Activated T-cell treated with anti-CD3 and anti-CD28 coated beads, Interleukin-2, amount 50 U/mL, for 24 hours (primary cell): ENCODE measurements at regions not wholly inside any gene's neighbourhood (a gene's known extent, or its start where the extent isn't known, plus 50 kb on each side); places are given as distances from the start of the nearest gene placed in this dataset.

ENCODE experiments used
- DNase-seq: peaks from one replicate; pipeline ENCODE4 v3.0.0-alpha.2; 2020
- H3K27ac Mint-ChIP-seq: 2 replicates; pipeline ENCODE4 v1.8.0; 2020; ENCODE audit warnings: mild to moderate bottlenecking, mixed read lengths
- H3K27me3 Mint-ChIP-seq: 2 replicates; pipeline ENCODE4 v1.8.0; 2020; ENCODE audit warnings: mixed read lengths
- H3K36me3 Mint-ChIP-seq: 2 replicates; pipeline ENCODE4 v1.8.0; 2020; ENCODE audit warnings: low read depth, mixed read lengths
- H3K4me1 Mint-ChIP-seq: 2 replicates; pipeline ENCODE4 v1.8.0; 2020; ENCODE audit warnings: low read depth, mixed read lengths
- H3K4me3 Mint-ChIP-seq: 2 replicates; pipeline ENCODE4 v1.8.0; 2020; ENCODE audit warnings: mild to moderate bottlenecking, moderate library complexity, mixed read lengths
- H3K9me3 Mint-ChIP-seq: 2 replicates; pipeline ENCODE4 v1.8.0; 2020; ENCODE audit warnings: mixed read lengths

DNA sequence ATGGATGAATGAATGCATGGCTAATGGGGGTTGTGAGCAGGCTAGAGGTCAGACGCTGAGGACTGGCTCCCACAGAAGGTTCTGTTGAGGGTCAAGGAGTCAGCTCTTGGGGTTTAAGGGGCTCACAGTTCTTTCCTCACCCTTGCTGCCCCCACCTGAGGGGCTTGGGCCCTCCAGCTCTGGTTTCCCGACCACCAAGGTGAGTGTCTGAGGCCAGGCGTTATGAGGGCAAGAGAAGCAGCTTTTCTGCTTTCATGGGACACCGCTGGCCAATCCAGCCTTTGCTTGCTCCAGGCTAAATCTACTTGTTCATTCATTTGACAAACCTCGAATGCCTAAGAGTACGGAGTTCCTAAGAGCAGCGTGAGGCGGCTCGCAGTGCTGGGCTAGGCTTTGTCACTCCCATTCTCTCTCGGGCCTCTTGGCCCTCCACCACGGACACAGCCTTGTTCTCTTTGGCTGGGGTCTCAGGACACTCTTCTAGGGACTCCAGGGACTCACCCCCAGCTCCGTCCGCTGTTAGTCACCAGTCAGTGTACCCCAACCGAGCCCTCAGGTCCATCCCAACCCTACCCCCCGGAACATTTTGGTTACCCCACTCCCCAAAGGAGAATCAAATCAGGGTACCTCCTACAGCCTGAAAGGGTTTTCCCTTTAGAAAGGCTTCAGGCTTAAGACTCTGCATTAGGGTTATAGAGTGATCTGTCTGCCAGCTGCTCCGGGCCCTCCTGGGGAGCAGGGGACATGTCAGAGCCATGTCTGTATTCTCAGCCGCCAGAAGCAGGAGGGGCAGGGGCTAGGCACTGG is 210.1 kb upstream of the MVB12B start:
- DNase-seq = no peak
- no peaks in the 10 kb centered on the region for H3K4me1 Mint-ChIP-seq
- peaks cover 25% of the 10 kb centered on the region for H3K27me3 Mint-ChIP-seq
- H3K9me3 Mint-ChIP-seq = no peaks in the 10 kb centered on the region
- H3K27ac Mint-ChIP-seq = no peak overlapping the region
- H3K4me3 Mint-ChIP-seq = no peak overlapping the region
- no peaks in the 10 kb centered on the region for H3K36me3 Mint-ChIP-seq

DNA sequence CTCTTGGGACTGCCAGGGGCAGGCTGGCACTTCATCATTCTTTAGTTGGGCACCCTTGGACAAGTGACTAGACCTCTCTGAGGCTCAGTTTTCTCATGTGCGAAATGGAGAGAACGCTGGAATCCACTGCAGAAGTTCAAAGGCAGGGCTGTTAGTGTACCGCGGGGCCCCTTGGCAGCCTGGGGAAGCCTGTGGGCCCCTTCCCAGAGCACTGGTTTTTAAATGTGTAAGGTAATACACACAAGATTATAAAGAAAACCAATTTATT is 209.5 kb upstream of the MVB12B start:
- Mint-ChIP-seq H3K4me3 (no peak overlapping the region), H3K36me3 (no peaks in the 10 kb centered on the region), H3K27ac (no peak overlapping the region), H3K27me3 (peaks cover 28% of the 10 kb centered on the region), H3K4me1 (no peaks in the 10 kb centered on the region), H3K9me3 (no peaks in the 10 kb centered on the region)
- DNase-seq = no peak

DNA sequence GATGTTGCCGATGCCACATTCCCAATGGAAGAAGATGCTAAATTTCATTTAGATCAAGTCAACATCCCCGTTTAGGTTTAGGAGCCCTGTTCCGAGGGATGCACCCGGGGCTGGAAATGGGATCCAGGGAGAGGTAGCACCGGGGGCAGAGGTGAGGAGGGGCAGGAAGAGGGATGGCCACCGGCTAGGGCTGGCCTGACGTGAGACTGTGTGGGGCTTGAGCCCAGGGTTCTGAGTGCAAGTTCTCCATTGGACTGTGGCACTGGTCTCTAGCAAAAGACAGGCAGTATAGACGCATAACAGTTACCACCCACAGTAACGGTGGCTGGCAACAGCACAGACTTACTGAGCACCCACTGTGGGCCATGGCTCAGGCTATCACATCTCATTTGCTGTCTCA is 209.0 kb upstream of the MVB12B start:
- peaks cover 33% of the 10 kb centered on the region for H3K27me3 Mint-ChIP-seq
- no peak overlapping the region for H3K27ac Mint-ChIP-seq
- no peaks in the 10 kb centered on the region for H3K36me3 Mint-ChIP-seq
- H3K4me3 Mint-ChIP-seq = no peak overlapping the region
- no peak for DNase-seq
- H3K4me1 Mint-ChIP-seq = no peaks in the 10 kb centered on the region
- peaks cover 3% of the 10 kb centered on the region for H3K9me3 Mint-ChIP-seq

DNA sequence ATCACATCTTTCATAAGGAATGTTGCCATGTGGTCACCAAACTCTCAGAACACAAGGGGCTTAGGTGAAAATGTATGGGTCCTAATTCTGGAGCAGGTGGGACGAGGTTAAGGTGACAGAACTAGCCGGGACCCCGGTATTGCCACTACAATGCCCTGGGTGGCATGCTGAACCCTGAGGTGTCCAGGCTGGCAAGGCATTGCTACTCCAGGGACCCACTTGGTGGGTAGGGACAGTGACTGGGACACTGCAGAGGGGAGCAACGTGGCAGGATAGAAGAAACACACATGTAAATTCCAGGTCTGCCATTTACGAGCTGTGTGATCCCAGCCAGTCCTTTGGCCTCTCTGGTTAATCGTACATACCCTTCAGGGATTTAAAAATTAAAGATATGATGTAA is 206.9 kb upstream of the MVB12B start:
- no peak overlapping the region for H3K27ac Mint-ChIP-seq
- no peaks in the 10 kb centered on the region for H3K4me1 Mint-ChIP-seq
- no peaks in the 10 kb centered on the region for H3K36me3 Mint-ChIP-seq
- H3K9me3 Mint-ChIP-seq = peaks cover 3% of the 10 kb centered on the region
- no peak overlapping the region for H3K4me3 Mint-ChIP-seq
- peaks cover 41% of the 10 kb centered on the region for H3K27me3 Mint-ChIP-seq
- DNase-seq = no peak

DNA sequence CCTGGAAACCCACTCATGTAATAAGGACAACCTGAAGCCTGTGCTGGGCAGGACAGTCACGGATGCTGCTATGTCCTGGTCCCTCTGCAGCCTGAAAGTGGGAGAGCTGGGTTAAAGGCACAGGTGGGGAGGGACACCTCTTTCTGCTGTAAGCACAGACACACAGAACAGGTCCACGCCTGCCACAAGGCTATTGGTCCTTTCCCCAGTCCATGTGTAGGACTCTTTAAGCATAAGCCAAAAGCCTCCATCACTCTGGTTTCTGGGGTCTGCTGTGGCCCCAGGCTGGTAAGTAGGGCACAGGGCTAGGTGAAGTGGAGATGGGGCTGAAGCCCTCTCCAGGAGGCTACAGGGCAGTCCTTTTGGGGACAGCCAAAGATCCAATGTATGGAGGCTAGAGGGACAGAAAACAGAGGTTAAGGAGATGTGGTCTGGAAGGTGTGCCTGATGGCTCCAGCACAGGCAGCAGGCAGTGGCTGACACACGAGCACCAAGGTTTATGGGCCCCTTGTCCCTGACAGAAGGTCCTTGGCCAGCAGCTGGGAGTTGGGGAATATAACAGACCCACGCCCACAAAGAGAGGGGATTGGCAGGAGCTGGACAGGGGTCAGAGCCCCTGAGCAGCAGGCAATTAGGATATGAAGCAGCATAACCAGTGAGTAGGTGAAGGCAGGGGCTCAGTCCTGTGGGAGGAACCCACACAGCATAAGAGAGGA is 203.6 kb upstream of the MVB12B start:
- no peaks in the 10 kb centered on the region for H3K36me3 Mint-ChIP-seq
- peaks cover 49% of the 10 kb centered on the region for H3K27me3 Mint-ChIP-seq
- peaks cover 3% of the 10 kb centered on the region for H3K9me3 Mint-ChIP-seq
- no peaks in the 10 kb centered on the region for H3K4me1 Mint-ChIP-seq
- no peak for DNase-seq
- H3K4me3 Mint-ChIP-seq = no peak overlapping the region
- no peak overlapping the region for H3K27ac Mint-ChIP-seq

DNA sequence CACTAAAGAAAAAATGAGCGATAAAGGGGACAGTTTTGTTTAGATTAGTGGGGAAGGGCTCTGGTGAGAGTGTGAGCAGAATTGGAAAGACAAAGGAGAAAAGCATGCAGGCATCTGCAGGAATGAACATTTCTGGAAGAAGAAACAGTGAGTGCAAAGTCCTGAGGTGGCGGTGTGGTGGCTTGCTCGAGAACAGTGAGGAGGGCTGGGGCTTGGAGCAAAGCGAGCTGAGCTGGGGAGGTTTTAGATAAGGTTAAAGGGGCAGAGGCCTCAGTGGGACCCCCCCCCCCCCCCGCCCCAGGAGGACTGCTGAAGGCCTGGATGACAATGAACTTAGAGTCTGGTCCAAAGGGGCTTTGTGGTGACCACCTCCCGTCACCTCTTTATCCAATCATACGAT is 202.7 kb upstream of the MVB12B start:
- no peak for DNase-seq
- peaks cover 3% of the 10 kb centered on the region for H3K9me3 Mint-ChIP-seq

DNA sequence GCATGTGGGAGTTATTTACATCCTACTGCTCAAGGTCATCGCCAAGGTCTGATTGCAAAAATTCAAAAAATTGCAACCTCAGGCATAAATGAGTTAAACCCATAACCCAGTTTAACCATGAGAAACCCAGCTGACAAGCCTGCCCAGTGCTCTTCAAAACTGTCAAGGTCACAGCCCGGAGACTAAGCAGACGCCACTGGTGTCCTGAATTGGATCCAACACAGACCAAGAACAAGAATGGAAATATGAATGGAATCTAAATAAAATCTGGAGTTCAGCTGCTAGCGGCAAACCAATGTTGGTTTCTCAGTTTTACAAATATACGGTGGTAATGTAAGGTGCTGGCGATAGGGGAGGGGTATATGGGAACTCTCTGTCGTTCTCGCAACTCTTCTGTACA is 201.5 kb upstream of the MVB12B start:
- Mint-ChIP-seq H3K9me3 (peaks cover 3% of the 10 kb centered on the region), H3K4me3 (no peak overlapping the region), H3K27ac (no peak overlapping the region), H3K36me3 (no peaks in the 10 kb centered on the region), H3K4me1 (no peaks in the 10 kb centered on the region), H3K27me3 (peaks cover 67% of the 10 kb centered on the region)
- no peak for DNase-seq

More for the DNA sequence above, 202.7 kb upstream of the MVB12B start:
- peaks cover 55% of the 10 kb centered on the region for H3K27me3 Mint-ChIP-seq
- no peaks in the 10 kb centered on the region for H3K4me1 Mint-ChIP-seq
- no peaks in the 10 kb centered on the region for H3K36me3 Mint-ChIP-seq
- no peak overlapping the region for H3K27ac Mint-ChIP-seq
- H3K4me3 Mint-ChIP-seq = no peak overlapping the region

DNA sequence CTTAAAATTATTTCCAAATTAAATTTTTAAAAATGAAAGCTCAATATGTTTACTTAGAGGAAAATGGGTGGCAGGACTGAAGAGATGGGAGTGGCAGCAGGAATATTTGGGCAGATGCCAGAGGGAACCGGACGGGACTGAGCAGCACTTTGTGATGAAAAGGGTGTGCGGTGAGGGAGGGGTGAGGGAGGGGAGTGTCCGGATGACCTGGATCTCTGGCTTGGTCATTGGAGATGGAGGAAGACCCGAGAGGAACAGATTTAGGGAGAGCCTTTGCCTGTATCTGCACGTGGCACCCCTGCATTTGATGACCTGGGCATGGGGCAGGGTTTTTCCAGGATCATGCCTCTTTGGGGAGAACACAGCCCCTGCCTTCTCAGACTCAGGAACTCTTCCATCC is 201.1 kb upstream of the MVB12B start:
- Mint-ChIP-seq H3K36me3 (no peaks in the 10 kb centered on the region), H3K4me1 (no peaks in the 10 kb centered on the region), H3K9me3 (peaks cover 3% of the 10 kb centered on the region), H3K27me3 (peaks cover 71% of the 10 kb centered on the region), H3K27ac (no peak overlapping the region), H3K4me3 (no peak overlapping the region)
- DNase-seq = no peak

DNA sequence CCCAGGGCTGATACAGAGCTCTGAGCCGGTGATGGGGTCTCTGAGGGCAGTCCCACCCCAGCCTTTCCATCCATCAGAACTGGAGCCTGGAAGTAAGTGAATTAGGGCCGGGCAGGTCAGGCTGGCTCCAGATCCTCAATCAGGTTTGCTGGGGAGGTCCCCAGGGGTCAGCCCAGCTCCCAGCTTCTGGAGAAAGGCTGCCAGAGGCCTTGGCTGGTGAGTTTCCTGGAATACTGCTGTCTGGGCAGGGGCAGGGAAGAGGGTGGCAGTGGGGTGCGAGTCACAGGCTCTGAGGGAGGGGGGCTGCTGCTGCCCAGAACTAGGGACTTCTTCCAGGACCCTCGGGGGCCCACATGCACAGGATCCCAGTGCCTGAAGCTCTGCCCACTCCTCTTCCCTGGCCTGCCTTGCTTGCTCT is 200.6 kb upstream of the MVB12B start:
- no peak for DNase-seq
- H3K4me1 Mint-ChIP-seq = no peaks in the 10 kb centered on the region
- peaks cover 3% of the 10 kb centered on the region for H3K9me3 Mint-ChIP-seq
- H3K27ac Mint-ChIP-seq = no peak overlapping the region
- H3K4me3 Mint-ChIP-seq = no peak overlapping the region
- no peaks in the 10 kb centered on the region for H3K36me3 Mint-ChIP-seq
- peaks cover 75% of the 10 kb centered on the region for H3K27me3 Mint-ChIP-seq

DNA sequence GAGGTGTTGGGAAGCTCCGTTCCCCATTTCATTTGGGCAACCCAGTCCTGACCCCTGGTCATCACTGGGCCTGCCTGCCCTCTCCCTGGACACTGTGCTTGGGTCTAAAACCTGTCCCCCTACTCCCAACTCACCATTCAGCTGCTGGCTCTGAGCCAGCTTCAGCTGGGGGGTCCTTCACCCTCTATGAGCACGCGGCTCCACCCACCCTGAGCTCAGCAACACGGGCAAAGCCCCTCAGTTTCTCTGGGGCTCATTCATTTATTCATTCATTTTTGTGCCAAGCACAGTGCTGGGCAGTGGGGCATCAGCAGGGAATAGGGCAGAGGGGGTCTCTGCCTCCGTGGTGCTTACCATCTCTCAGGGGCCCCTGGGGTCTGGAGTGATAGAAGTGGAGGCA is 199.8 kb upstream of the MVB12B start:
- H3K36me3 Mint-ChIP-seq = no peaks in the 10 kb centered on the region
- H3K4me1 Mint-ChIP-seq = no peaks in the 10 kb centered on the region
- no peak for DNase-seq
- peaks cover 80% of the 10 kb centered on the region for H3K27me3 Mint-ChIP-seq
- H3K4me3 Mint-ChIP-seq = no peak overlapping the region
- H3K27ac Mint-ChIP-seq = no peak overlapping the region
- peaks cover 3% of the 10 kb centered on the region for H3K9me3 Mint-ChIP-seq

DNA sequence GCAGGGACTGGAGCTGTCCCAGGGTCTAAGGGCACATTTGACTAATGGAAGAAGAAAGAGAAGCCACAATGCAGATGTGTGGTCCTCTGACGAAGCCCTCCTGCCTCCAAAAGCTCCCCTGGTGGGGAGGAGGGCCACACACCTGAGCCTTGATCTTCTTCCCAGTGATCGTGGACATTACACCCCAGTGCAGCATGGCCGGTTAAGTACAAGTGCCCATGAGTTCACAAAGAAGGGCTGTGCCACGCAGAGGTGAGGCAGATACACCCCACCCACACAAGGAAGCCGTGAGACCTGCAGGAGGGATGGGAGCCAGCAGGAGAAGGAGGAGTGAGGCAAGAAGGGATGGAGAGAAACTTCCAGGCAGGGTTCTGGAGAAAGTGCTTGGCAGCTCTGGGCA is 199.0 kb upstream of the MVB12B start:
- Mint-ChIP-seq H3K4me3 (no peak overlapping the region), H3K9me3 (no peaks in the 10 kb centered on the region), H3K27ac (no peak overlapping the region), H3K36me3 (no peaks in the 10 kb centered on the region), H3K27me3 (peaks cover 74% of the 10 kb centered on the region), H3K4me1 (no peaks in the 10 kb centered on the region)
- no peak for DNase-seq

DNA sequence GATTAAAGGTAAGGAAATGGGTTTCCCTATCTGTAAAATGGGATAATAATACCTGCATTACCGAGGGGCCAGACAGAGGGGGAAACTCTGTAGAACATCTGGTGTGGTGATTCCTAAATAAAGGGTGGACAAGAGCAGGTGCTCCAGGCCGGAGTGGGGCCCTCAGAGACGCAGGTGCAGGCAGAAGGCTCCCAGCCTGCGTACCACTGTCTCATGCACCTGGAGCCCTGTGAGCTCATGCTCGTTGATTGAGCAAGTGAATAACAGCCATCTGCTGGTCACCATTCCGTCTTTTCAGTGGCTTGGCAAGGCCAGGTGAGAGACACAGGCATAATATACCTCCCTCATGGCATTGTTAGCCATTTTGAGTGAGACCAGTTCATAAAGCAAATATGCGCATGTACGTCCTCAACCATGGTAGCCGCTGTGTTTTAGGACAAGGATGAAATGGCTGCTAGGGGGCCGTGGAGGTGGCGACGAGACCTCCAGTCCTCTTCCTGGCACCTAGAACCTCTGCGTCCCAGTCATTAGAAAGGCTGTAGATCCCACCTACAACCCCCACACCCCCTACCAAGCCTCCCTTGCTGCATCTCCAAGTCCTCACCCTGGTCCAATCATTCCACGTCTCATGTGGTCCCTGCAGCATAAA is 198.0 kb upstream of the MVB12B start:
- Mint-ChIP-seq H3K4me3 (no peak overlapping the region), H3K27ac (no peak overlapping the region), H3K27me3 (peaks cover 73% of the 10 kb centered on the region), H3K36me3 (no peaks in the 10 kb centered on the region), H3K9me3 (no peaks in the 10 kb centered on the region), H3K4me1 (no peaks in the 10 kb centered on the region)
- DNase-seq = no peak

DNA sequence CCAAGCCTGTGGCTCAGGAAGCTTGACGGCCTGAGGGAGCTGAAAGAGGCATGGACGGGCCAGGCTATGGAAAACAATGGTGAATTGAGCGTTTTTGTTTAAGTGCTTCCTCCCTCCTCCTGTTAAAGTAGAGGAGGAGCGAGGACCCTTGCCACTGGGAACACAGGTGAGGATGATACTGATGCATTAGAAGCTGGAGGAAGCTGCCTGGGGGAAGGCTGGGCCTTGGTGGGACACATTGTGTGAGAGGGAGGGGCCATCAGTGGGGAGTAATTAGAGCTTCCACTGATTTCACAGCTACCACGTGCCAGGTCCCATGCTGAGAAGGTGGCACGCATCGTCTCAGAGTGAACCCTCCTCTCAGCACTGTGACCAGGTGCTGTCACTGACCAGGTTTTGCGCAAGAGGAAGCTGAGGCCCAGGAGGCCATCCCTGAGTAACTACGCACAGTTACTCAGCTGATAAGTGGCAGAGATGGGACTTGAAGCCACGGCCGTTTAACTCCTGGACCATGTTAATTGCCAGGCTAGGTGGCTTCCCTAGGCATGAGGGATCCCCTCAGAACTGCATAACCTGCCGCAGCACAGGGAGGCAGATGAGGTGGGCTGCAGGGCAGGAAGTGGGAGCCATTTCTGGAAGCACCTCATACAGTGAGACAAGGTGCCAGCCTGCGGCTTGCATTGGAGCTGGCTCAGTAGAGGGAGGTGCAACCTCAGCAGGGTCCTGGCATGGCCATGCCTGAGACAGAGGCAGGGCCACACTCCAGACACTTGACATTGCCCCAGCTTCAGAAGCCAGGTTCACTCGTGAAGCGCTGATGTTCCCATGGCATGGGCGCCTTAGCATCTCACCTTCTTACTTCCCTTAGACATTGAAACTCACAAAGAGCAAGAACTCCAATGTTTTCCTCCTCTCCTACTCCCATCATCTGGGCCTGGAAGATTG is 195.3 kb upstream of the MVB12B start:
- no peak for DNase-seq
- Mint-ChIP-seq H3K4me3 (no peak overlapping the region), H3K27ac (no peak overlapping the region), H3K4me1 (no peaks in the 10 kb centered on the region), H3K36me3 (no peaks in the 10 kb centered on the region), H3K27me3 (peaks cover 65% of the 10 kb centered on the region), H3K9me3 (peaks cover 3% of the 10 kb centered on the region)

DNA sequence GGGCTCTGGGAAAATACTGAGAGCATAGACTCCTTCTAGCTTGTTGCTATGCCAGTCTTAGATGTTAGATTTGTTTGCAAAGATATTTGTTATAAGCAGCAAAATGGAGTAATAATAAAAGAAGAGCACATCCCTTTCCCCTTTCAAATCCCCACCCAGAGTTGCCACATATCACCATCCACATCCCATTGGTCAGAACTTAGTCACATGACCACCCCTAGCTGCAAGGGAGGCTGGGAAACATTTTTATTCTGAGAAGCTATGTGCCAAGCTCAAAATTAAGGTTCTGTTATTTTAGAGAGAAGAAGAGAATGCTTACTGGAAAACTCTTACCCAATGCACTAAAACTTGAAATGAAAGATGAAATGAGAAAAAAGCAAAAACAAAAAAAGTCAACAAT is 193.9 kb upstream of the MVB12B start:
- no peak overlapping the region for H3K27ac Mint-ChIP-seq
- H3K4me3 Mint-ChIP-seq = no peak overlapping the region

More for the DNA sequence above, 193.9 kb upstream of the MVB12B start:
- no peak for DNase-seq
- Mint-ChIP-seq H3K36me3 (no peaks in the 10 kb centered on the region), H3K27me3 (peaks cover 53% of the 10 kb centered on the region), H3K4me1 (no peaks in the 10 kb centered on the region), H3K9me3 (peaks cover 6% of the 10 kb centered on the region)
